GM21619 (cell line): ENCODE measurements at regions not wholly inside any gene's neighbourhood (a gene's known extent, or its start where the extent isn't known, plus 50 kb on each side); places are given as distances from the start of the nearest gene placed in this dataset.

Source experiments
- ATAC-seq: cut with Tn5 transposase; IDR thresholded peaks from one replicate; pipeline ENCODE4 v1.9.1; 2021; ENCODE audit not compliant: unreplicated experiment

DNA sequence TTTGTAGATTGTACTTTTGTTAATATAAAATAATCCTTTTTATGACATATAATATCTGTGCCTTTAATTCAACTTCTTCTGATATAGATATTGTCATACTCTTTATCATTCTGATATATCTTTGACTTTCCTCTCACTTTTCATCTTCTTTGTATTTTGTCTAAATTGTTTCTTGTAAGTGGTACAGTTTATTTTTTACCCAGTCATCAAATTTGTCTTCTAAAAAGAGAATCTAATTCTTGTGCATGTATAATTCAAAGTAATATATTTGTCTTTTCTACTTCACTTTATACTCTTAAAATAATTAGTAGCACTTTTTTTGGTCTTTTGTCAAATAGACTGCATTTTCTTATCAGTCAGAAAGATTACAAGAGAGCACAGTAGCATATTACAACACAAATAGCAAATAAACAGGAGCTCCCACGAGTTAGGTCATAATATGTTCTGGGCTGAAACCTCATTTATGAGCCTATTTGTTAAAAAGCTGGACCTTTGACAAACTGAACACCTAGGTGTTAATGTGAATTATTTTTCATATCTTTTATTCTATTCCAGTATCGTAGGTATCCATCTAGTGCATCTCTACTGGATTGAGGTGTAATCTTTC is 379.7 kb upstream of the B3GALT2 start:
- ATAC-seq: no peak

DNA sequence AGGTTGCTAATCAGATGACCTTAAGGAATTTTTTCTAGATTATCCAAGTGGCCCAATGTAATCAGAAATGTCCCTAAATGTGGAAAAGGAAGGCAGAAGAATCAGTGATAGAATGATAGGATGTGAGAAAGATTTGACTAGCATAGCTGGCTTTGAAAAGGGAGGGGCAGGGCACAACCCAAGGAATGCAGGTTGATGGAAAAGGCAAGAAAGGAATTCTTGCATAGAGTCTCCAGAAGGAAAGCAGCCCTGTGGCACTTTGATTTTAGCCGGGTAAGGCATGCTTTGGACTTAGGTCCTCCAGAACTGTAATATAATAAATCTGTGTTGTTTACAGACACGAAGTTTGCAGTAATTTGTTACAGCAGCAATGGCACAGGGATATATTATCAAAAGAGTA is 375.7 kb upstream of the B3GALT2 start:
- ATAC-seq: no peak

DNA sequence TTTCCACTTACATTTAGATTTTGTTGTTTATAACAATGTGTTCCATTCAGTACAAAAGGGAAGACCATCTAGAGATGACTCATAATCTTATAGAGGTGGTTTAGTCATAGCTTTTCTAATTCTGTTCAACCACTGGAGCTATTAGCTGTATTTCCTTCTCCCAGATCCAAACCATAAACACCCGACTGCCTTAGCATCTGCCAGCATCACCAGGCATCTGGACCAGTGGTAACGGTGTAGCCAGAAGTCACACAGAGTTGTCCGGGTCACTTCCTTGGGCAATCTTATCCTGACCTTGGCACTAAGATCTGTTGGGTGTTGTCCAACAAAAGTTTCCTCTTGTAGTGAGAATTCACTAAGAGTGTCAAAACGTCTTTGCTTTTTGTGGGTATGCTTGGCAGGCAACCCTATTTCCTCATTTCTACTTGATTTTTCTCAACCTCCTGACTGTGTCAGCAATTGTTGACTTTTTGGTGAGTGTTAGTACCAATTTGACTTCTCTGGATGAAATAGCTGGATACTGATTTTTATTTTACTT is 372.1 kb upstream of the B3GALT2 start:
- no peak for ATAC-seq

DNA sequence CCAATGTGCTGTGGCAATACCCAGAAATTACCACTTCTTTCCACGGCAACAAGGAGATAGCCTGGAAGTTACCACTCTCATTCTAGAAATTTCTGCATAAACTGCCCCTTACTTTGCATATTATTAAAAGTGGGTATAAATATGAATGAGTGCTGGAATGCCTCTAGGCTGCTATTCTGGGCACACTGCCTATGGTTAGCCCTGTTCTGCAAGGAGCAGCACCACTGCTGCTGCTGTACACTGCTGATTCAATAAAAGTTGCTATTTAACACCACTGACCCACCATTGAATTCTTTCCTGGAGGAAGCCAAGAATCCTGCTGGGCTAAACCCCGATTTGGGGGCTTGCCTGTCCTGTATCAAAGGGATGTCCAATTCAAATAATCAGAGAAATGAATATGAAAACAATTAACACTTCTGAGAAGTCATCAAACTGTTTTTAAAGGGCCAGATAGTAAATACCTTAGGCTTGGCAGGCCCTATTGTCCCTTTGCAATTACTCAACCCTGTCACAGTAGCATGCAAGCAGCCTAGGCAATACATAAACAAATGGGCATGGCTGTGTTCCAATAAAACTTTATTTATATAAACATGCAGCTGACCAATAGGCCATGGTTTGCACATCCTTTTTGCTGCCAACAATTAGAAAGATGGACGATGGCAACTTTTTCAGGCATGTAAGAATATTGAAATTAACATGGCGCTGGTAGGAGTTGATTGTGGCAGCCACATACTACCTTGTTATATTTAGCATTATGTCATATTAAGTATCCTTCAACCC is 369.4 kb upstream of the B3GALT2 start:
- ATAC-seq: no peak

- ATAC-seq: no peak
Measured at GRCh38 chr1:193553564-193553963, 367.2 kb upstream of the B3GALT2 start.

DNA sequence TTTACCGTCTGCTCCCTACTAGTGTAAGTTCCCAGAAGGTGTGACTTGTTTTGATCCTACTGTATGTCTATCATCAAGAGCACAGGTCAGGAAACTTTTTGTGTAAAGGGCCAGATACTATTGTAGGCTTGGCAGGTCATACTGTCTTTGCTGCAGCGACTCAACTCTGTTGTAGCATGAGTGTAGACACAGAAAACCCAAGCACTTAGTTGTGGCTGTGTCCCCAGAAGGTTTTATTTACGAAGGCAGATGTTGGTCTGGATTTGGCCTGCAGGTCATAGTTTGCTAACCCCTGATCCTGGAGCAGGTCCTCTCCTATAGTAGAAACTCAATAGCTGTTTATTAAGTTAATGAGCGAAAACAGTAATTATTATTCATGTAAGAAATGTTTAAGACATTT is 365.9 kb upstream of the B3GALT2 start:
- no peak for ATAC-seq

- ATAC-seq: no peak
Measured at GRCh38 chr1:193549081-193549480, 362.7 kb upstream of the B3GALT2 start.

- no peak for ATAC-seq
Measured at GRCh38 chr1:193545171-193545570, 358.8 kb upstream of the B3GALT2 start.

GRCh38 chr1:193543259-193543658 is 356.8 kb upstream of the B3GALT2 start:
- no peak for ATAC-seq

DNA sequence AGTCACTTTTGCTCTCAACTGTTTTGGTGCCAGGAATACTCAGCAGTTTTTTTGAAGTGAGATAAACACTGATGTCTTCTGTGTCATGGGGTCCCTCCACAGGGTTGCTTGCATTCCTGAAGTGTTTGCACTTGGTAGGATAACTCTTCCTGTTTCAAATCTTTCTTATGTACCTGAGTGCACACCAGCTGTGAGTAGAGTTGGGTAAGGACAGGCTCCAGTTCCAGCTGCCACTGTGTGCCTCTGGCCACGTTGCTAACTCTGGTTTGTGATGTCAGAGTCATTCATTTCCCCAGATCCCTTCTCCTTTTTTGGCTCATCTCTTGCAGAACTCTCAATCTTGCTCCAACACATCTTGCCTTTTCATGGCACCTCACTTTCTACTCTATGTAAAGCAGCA is 356.3 kb upstream of the B3GALT2 start:
- ATAC-seq: no peak

DNA sequence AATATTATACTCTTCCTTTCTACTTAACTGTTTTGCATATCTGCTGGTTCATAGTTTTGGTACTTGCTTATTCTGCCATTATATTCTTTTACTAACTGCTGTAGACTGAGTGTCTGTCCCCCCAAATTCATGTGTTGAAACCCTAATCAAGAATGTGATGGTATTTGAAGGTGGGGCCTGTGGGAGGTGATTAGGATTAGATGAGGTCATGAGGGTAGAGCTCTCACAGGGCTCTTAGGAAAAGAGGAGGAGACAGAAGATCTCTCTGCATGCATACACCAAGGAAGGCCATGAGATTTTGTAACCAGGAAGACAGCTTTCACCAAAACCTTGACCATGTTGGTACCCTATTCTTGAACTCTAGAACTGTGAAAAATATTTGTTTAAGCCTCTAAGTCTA is 354.1 kb upstream of the B3GALT2 start:
- peak; percentile 2 for ATAC-seq

DNA sequence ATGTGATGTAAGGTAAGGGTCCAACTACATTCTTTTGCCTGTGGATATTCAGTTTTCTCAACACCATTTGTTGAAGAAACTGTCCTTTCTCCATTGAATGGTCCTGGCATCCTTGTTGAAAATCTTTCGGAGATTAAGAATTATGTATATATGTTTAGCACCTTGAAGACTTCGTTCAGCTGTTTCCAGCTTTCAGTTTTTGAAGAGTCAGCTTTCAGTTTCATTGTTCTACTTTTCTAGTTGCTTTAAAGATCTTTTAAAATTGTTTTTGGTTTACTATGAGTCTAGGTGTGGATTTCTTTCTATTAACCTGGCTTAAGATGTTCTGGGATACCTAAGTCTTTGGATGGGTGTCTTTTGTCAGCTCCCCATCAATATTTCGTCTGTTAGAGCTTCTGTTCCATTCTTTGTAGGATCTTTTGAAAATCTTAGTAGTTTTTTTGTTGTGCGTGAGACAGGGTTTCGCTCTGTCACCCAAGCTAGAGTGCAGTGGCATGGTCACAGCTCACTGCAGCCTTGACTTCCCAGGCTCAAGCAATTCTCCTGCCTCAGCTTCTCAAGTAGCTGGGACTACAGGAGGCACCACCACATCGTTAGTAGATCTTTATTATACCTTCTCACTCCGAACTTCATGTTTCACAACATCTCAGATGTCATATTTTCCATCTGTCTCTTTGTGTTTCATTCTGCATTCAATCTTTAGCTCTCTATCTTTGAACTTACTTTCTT is 353.5 kb upstream of the B3GALT2 start:
- ATAC-seq: peak; percentile 54

GRCh38 chr1:193538680-193539079 is 352.3 kb upstream of the B3GALT2 start:
- no peak for ATAC-seq

- peak; percentile 2 for ATAC-seq
Measured at GRCh38 chr1:193538003-193538354, 351.6 kb upstream of the B3GALT2 start.

- peak; percentile 84 for ATAC-seq
Measured at GRCh38 chr1:193537266-193538002, 351.0 kb upstream of the B3GALT2 start.

GRCh38 chr1:193533853-193534252 is 347.4 kb upstream of the B3GALT2 start:
- ATAC-seq: no peak

DNA sequence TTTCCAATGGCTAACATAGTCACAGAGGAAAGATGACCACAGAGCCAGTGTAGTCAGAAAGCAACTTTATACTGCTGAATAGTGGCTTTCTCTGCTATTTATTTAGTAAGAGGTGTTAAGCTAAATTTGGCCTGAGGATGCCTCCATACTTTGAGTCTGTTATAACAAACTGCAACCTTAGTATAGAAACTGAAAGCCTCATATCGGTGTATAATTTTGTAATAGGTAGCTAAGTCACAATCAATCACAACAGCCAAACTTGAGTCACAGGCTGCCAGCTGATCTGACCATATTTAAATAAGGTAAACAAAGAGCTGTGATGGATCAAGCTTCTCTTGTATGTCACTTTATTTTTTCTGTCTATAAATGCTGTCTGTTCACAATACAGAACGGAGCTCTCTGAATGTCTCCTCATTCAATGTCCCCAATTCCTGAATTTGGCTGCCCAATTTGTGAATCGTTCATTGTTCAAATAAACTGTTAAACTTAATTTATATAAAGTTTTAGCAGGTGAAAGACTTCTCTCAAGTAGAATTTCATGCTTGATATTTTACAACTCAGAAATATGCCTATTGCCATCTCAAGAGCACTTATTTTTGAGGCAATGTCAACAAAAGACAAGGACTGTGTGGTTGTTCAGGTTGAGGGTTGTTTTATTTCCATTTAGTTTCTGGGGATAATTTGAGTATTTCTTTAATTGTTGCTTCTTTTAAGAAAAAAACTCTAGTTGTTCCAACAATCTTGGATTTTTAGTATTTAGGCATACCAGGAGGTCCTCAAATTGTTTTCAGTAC is 339.7 kb upstream of the B3GALT2 start:
- peak; percentile 91 for ATAC-seq

GRCh38 chr1:193525411-193525810 is 339.0 kb upstream of the B3GALT2 start:
- ATAC-seq: peak; percentile 26

- no peak for ATAC-seq
Measured at GRCh38 chr1:193524616-193525015, 338.2 kb upstream of the B3GALT2 start.

GRCh38 chr1:193524021-193524420 is 337.6 kb upstream of the B3GALT2 start:
- ATAC-seq: no peak
